ENCODE measurements at regions not wholly inside any gene's neighbourhood (a gene's known extent, or its start where the extent isn't known, plus 50 kb on each side); places are given as distances from the start of the nearest gene placed in this dataset.

DNA sequence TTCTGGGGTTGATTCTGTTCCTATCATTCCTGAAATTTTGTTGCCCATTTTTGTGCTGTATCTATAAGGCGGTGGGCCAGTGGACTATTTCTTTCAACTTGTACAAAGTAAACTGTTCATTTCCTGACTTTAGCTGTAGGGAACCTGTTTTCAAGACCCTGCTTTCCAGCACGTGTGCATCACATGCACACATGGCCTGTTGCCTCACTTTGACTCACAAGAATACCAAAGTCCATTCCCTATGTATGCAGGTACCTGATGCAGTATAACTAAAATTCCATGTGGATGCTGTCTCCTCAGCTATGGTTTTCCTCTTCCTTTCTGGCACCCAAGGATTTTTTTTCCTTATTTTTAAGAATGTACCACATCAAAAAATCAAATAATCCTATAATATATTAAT, 284.1 kb upstream of the MANEA start (continued):
- TF ChIP-seq, protein P1, sequence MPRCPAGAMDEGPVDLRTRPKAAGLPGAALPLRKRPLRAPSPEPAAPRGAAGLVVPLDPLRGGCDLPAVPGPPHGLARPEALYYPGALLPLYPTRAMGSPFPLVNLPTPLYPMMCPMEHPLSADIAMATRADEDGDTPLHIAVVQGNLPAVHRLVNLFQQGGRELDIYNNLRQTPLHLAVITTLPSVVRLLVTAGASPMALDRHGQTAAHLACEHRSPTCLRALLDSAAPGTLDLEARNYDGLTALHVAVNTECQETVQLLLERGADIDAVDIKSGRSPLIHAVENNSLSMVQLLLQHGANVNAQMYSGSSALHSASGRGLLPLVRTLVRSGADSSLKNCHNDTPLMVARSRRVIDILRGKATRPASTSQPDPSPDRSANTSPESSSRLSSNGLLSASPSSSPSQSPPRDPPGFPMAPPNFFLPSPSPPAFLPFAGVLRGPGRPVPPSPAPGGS (CRISPR knock-in tag; IDR thresholded peaks at IDR 0.05): no peak
- TF ChIP-seq STAT5B (CRISPR knock-in tag; IDR thresholded peaks at IDR 0.05): no peak
- peak; percentile 70 for TF ChIP-seq HNF4A (CRISPR knock-in tag; IDR thresholded peaks at IDR 0.05)
- TF ChIP-seq ZNF432 (CRISPR knock-in tag; IDR thresholded peaks at IDR 0.05; ENCODE audit: borderline replicate concordance): no peak
- TF ChIP-seq ARID5B (CRISPR knock-in tag; IDR thresholded peaks at IDR 0.05): peak; percentile 75
- no peak for TF ChIP-seq TMF1 (CRISPR knock-in tag; IDR thresholded peaks at IDR 0.05; ENCODE audit: low read depth)
- no peak for TF ChIP-seq CHD4 (IDR thresholded peaks at IDR 0.05; ENCODE audit: borderline replicate concordance, low read length)
- TF ChIP-seq SALL2 (CRISPR knock-in tag; IDR thresholded peaks at IDR 0.05): no peak
- peak; percentile 55; the same call in 1 of the 2 replicates for TF ChIP-seq GATAD2A (CRISPR knock-in tag; IDR thresholded peaks at IDR 0.05)
- TF ChIP-seq MED1 (CRISPR knock-in tag; IDR thresholded peaks at IDR 0.05): peak; percentile 50; the same call in 1 of the 2 replicates
- TF ChIP-seq, protein P2, sequence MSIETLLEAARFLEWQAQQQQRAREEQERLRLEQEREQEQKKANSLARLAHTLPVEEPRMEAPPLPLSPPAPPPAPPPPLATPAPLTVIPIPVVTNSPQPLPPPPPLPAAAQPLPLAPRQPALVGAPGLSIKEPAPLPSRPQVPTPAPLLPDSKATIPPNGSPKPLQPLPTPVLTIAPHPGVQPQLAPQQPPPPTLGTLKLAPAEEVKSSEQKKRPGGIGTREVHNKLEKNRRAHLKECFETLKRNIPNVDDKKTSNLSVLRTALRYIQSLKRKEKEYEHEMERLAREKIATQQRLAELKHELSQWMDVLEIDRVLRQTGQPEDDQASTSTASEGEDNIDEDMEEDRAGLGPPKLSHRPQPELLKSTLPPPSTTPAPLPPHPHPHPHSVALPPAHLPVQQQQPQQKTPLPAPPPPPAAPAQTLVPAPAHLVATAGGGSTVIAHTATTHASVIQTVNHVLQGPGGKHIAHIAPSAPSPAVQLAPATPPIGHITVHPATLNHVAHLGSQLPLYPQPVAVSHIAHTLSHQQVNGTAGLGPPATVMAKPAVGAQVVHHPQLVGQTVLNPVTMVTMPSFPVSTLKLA (IDR thresholded peaks at IDR 0.05): 0 out of 2 replicates have a peak, but pooled peaks have one; percentile 37
- no peak for TF ChIP-seq SRSF1 (optimal IDR thresholded peaks at IDR 0.05; ENCODE audit: low read depth, low read length)
- TF ChIP-seq SNRNP70 (IDR thresholded peaks at IDR 0.05; ENCODE audit: low read depth, low read length): no peak
- peak; percentile 59 for TF ChIP-seq FOSL2 (CRISPR knock-in tag; IDR thresholded peaks at IDR 0.05)
- TF ChIP-seq MLX (CRISPR knock-in tag; IDR thresholded peaks at IDR 0.05): peak; percentile 96
- TF ChIP-seq ZNF121 (CRISPR knock-in tag; IDR thresholded peaks at IDR 0.05): peak; percentile 41; the same call in 1 of the 2 replicates
- no peak for TF ChIP-seq SIX4 (CRISPR knock-in tag; IDR thresholded peaks at IDR 0.05)
- no peak for TF ChIP-seq SP140L (CRISPR knock-in tag; IDR thresholded peaks at IDR 0.05; ENCODE audit: borderline replicate concordance)
- TF ChIP-seq, protein P3, sequence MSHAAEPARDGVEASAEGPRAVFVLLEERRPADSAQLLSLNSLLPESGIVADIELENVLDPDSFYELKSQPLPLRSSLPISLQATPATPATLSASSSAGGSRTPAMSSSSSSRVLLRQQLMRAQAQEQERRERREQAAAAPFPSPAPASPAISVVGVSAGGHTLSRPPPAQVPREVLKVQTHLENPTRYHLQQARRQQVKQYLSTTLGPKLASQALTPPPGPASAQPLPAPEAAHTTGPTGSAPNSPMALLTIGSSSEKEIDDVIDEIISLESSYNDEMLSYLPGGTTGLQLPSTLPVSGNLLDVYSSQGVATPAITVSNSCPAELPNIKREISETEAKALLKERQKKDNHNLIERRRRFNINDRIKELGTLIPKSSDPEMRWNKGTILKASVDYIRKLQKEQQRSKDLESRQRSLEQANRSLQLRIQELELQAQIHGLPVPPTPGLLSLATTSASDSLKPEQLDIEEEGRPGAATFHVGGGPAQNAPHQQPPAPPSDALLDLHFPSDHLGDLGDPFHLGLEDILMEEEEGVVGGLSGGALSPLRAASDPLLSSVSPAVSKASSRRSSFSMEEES (CRISPR knock-in tag; IDR thresholded peaks at IDR 0.05): peak; percentile 58; the same call in 1 of the 2 replicates
- TF ChIP-seq CEBPB (IDR thresholded peaks at IDR 0.05; ENCODE audit: borderline replicate concordance, low read depth, low read length): peak; percentile 57; the same call in 1 of the 2 replicates
- no peak for TF ChIP-seq ZNF703 (CRISPR knock-in tag; IDR thresholded peaks at IDR 0.05; ENCODE audit: borderline replicate concordance)
- TF ChIP-seq ZNF724P (CRISPR knock-in tag; IDR thresholded peaks at IDR 0.05; ENCODE audit: borderline replicate concordance): no peak
